ENCODE measurements at regions not wholly inside any gene's neighbourhood (a gene's known extent, or its start where the extent isn't known, plus 50 kb on each side); places are given as distances from the start of the nearest gene placed in this dataset.

DNA sequence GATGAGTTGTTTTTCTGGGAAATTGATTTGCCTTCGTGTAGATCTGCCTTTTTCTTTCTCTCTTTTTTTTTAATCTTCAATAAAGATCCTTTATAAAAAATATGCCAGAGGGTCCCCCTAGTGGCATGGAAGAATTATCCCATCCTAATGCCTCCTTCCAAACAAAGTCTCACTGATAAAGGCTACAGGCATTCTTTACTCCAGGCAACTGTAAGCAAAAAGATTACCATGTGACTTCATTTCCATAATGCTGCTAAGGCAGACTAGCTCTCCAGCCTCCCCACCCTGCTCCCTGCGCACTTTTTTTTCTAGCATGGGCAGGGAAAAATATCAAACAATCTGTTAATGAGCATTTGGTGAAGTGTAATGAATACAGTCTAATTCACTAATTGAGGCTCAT, 220.2 kb upstream of the CDH8 start:
- TF ChIP-seq, protein P1, sequence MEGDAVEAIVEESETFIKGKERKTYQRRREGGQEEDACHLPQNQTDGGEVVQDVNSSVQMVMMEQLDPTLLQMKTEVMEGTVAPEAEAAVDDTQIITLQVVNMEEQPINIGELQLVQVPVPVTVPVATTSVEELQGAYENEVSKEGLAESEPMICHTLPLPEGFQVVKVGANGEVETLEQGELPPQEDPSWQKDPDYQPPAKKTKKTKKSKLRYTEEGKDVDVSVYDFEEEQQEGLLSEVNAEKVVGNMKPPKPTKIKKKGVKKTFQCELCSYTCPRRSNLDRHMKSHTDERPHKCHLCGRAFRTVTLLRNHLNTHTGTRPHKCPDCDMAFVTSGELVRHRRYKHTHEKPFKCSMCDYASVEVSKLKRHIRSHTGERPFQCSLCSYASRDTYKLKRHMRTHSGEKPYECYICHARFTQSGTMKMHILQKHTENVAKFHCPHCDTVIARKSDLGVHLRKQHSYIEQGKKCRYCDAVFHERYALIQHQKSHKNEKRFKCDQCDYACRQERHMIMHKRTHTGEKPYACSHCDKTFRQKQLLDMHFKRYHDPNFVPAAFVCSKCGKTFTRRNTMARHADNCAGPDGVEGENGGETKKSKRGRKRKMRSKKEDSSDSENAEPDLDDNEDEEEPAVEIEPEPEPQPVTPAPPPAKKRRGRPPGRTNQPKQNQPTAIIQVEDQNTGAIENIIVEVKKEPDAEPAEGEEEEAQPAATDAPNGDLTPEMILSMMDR (IDR thresholded peaks at IDR 0.05): no peak
- H3K9me3 ChIP-seq: no peaks in the 10 kb centered on the region
- no peak for DNase-seq
- H3K9ac ChIP-seq (ENCODE audit: low read depth in 2 of 2, low read length in 2 of 2): no peak overlapping the region
- intact Hi-C loops (cut with DNase I): no loop called here
- H3K4me3 ChIP-seq: no peak overlapping the region
- no peaks in the 10 kb centered on the region for H3K36me3 ChIP-seq
- no peaks in the 10 kb centered on the region for H3K4me1 ChIP-seq
- H3K27me3 ChIP-seq: no peaks in the 10 kb centered on the region
- H3K27ac ChIP-seq: no peak overlapping the region

DNA sequence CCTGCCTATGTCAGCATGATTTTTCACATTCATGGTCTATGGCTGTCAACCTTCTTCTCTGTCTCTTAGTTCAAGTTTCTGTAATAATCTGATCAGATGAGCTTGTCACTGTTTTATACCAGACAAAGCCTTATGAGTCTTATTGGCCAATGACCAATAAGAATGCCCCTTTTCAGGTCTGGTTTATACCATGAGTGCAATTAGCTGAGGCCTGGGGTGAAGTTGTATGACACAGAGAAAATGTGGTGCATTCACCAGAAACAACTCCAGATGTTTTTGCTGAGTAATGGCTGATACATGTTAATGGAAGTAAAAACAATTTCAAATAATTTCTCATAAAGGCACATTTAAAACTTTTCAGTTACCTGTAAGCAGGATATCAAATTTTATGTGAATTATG, 218.6 kb upstream of the CDH8 start:
- intact Hi-C loops (cut with DNase I): no loop called here
- Histone ChIP-seq H3K9ac (ENCODE audit: low read depth in 2 of 2, low read length in 2 of 2) (no peak overlapping the region), H3K9me3 (no peaks in the 10 kb centered on the region), H3K27ac (no peak overlapping the region), H3K36me3 (no peaks in the 10 kb centered on the region), H3K4me1 (no peaks in the 10 kb centered on the region), H3K4me3 (no peak overlapping the region), H3K27me3 (no peaks in the 10 kb centered on the region)
- TF ChIP-seq, protein P1 (IDR thresholded peaks at IDR 0.05): no peak
- DNase-seq: no peak

DNA sequence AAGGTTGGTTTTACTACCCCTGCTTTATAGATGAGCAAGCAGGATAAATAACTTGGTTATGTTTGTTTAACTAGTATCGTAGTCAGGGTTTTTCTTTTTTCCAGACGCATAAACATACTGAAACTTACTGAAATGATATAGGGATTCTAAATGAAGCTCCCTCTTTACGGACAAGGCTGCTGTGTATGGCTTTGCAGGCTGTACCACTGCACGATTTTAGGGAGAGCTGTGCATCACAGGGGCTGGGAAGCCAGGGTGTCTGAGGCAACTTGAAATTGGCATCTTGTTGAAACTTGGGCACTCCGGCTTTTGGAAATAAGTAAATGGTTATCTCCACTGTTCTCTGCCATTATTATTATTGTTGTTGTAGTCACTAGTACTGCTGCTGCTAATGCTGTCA, 218.1 kb upstream of the CDH8 start:
- Histone ChIP-seq H3K9ac (ENCODE audit: low read depth in 2 of 2, low read length in 2 of 2) (no peak overlapping the region), H3K9me3 (no peaks in the 10 kb centered on the region), H3K4me3 (no peak overlapping the region), H3K4me1 (no peaks in the 10 kb centered on the region), H3K27ac (no peak overlapping the region), H3K36me3 (no peaks in the 10 kb centered on the region), H3K27me3 (no peaks in the 10 kb centered on the region)
- TF ChIP-seq, protein P1 (IDR thresholded peaks at IDR 0.05): no peak
- DNase-seq: no peak
- intact Hi-C loops (cut with DNase I): no loop called here

DNA sequence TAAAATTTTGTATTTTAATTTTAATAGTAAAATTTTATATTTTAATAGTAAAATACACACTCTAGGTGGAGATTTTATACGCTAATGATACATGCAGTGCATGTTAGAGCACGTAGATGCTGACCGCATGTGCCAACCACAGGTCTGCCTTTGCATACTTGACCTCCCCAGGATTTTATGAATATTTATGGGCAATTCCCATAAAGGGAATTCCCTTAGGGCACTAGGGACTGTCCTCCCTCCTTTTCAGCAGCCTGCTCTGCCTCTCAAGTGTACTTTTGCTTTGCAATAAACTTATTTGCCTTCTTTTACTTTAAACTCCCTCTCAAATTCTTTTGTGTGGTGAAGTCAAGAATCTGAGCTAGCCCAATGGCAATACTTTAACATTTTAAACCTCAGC, 217.7 kb upstream of the CDH8 start:
- H3K27ac ChIP-seq: no peak overlapping the region
- TF ChIP-seq, protein P1 (IDR thresholded peaks at IDR 0.05): no peak

DNA sequence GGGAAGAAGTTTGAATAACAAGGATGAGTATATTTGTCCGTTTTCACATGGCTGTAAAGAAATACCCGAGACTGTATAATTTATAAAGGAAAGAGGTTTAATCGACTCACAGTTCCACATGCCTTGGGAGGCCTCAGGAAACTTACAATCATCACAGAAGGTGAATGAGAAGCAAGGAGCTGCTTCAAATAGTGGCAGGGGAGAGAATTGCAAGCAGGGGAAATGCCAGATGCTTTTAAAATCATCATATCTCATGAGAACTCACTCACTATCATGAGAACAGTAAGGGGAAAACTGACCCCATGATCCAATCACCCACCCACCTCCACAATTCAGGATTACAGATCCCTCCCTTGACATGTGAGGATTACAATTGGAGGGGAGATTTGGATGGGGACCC, 212.8 kb upstream of the CDH8 start:
- Histone ChIP-seq H3K36me3 (no peaks in the 10 kb centered on the region), H3K9ac (ENCODE audit: low read depth in 2 of 2, low read length in 2 of 2) (no peak overlapping the region), H3K9me3 (no peaks in the 10 kb centered on the region), H3K27me3 (no peaks in the 10 kb centered on the region), H3K4me1 (no peaks in the 10 kb centered on the region), H3K27ac (no peak overlapping the region), H3K4me3 (no peak overlapping the region)
- TF ChIP-seq, protein P1 (IDR thresholded peaks at IDR 0.05): no peak
- intact Hi-C loops (cut with DNase I): no loop called here
- no peak for DNase-seq

More for the DNA sequence above, 217.7 kb upstream of the CDH8 start:
- no peak overlapping the region for H3K9ac ChIP-seq (ENCODE audit: low read depth in 2 of 2, low read length in 2 of 2)
- no peak overlapping the region for H3K4me3 ChIP-seq
- DNase-seq: no peak
- no peaks in the 10 kb centered on the region for H3K27me3 ChIP-seq
- no peaks in the 10 kb centered on the region for H3K4me1 ChIP-seq
- intact Hi-C loops (cut with DNase I): no loop called here
- no peaks in the 10 kb centered on the region for H3K9me3 ChIP-seq
- H3K36me3 ChIP-seq: no peaks in the 10 kb centered on the region

DNA sequence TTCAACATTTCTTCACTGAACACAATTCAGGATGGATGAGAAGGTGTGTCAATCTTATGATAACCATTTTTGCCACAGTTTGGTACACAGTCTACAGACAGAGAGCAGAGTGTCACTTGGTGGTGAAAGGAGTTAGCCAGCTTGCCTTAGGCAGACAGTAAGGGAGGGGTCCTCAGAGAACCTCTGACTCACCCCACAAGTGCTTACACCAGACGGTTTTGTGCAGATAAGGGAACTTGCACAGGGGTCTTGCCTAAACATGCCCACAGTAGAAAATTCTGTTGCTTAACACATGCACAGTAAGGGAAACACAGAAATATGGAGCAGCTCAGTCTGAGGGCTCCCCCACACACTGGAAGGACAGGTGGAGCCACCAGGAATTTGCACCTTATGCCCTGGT, 204.5 kb upstream of the CDH8 start:
- H3K4me1 ChIP-seq: no peaks in the 10 kb centered on the region
- DNase-seq: no peak
- no peaks in the 10 kb centered on the region for H3K36me3 ChIP-seq
- H3K27me3 ChIP-seq: no peaks in the 10 kb centered on the region
- H3K27ac ChIP-seq: no peak overlapping the region
- TF ChIP-seq, protein P1 (IDR thresholded peaks at IDR 0.05): no peak
- H3K4me3 ChIP-seq: no peak overlapping the region
- no peaks in the 10 kb centered on the region for H3K9me3 ChIP-seq
- H3K9ac ChIP-seq (ENCODE audit: low read depth in 2 of 2, low read length in 2 of 2): no peak overlapping the region
- intact Hi-C loops (cut with DNase I): no loop called here

All from colonic mucosa (tissue), 4 donors.